NAMALWA (cell line): ENCODE measurements at regions not wholly inside any gene's neighbourhood (a gene's known extent, or its start where the extent isn't known, plus 50 kb on each side); places are given as distances from the start of the nearest gene placed in this dataset.
"Not testable (repeated sequence)": the region's sequence is repeated elsewhere in the genome, so short reads cannot be mapped to it uniquely, and the experiment has no call there.

Experiments
- DNase-seq: peaks from one replicate; pipeline ENCODE4 v3.0.0-alpha.2; 2015; ENCODE audit warnings: low spot score

DNA sequence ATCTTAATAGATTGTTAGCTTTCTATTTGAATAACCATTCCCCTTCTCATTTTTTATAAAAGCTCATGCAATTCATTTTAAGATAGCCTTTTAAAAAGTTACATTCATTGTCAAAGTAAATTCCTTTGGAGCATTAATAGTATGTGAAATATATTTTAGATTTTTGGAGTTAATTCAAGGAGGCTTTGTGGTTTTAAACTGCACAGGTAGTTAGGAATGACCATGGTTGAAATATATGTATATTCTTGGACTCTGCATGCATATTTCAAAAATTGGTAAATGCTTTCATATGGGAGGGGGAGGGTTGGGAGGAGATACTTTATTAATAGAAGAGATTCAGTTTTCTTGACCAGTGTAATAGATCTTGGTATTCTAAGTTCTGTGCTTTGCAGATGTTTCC, 244.4 kb upstream of the C2CD4B start:
- no peak for DNase-seq

GRCh38 chr15:62412686-62413085, 247.6 kb upstream of the C2CD4B start:
- DNase-seq, result no peak

GRCh38 chr15:62413153-62413552, 248.1 kb upstream of the C2CD4B start:
- no peak for DNase-seq

- DNase-seq, result no peak
Measured at GRCh38 chr15:62413786-62414185, 248.7 kb upstream of the C2CD4B start.

- DNase-seq, result no peak
Measured at GRCh38 chr15:62415498-62415897, 250.4 kb upstream of the C2CD4B start.

DNA sequence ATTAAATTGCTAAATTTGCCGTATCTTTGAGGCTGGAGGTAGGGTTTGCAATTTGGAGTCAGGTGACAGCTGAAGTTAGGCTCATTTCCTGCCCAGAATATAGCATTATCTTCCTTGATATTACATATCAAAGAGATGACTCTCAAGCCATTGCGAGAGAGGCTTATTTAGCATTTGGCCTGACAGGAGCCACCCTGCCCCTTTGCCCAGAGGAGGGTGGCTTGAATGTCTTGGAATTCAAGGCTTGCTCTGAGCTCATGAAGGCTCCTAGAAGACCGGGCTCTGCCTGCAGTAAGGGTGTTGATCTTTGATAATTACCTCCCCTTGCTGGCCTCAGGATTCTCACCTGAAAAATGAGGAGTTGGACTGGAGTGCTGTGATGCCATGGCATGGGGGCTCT, 251.4 kb upstream of the C2CD4B start:
- no peak for DNase-seq

DNA sequence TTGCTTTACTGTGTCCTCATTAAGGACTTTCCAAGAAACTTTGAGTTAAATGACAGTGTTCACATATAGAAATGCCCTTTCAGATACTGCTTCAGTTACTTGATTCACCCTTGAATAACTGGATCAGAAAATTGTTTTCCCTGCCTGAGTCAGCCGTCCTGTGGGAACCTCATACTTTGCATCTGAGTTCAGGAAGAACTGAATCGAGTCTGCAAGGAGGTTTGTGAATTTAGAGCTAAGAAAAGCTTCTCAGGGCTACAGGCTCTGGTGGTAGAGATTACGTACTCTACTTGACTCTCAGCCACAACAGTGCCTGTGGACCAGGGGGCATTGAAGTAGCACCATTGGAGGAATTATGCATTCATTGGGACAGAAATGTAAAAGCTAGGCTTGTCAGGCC, 252.4 kb upstream of the C2CD4B start:
- DNase-seq, result no peak

DNA sequence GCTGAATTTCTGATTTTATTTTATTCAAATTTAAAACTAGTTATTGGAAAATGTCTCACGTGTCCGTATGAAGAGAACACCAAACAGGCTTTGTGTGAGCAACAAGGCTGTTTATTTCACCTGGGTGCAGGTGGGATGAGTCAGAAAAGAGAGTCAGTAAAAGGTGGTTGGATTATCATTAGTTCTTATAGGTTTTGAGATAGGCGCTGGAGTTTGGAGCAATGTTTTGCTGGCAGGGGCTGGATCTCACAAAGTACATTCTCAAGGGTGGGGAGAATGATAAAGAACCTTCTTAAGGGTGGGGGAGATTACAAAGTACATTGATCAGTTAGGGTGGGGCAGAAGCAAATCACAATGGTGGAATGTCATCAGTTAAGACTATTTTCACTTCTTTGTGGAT, 253.4 kb upstream of the C2CD4B start:
- DNase-seq, result not testable (repeated sequence)

DNA sequence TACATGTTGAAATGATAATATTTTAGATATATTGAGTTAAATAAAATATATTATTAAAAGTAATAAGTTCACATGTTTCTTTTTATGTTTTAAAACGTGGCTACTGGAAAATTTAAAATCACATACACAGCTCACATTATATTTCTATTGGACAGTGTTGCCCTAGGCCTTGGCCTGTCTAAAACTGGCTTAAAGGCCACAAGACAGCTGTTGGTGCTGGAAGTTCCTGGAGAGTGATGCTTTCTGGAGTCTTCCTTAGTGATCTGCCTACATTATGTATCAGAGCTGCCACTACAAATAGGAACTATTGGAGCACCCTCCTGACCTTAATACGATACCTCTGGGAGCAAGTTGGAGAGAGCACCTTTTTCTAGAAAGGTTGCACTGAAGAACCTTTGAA, 254.1 kb upstream of the C2CD4B start:
- DNase-seq, result no peak

DNA sequence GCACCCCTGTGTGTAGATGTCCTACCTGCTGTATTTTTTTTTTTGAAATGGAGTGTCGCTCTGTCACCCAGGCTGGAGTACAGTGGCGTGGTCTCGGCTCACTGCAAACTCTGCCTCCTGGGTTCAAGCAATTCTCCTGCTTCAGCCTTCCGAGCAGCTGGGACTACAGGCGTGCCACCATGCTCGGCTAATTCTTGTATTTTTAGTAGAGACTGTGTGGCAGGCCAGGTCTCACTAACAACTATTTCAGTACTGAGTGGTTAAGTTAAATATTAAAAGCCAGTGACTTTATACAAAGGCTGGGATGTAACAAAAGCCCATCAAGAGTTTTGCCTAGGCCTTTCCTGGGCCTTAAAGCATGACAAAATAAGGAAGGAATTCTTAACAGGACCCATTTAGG, 255.3 kb upstream of the C2CD4B start:
- DNase-seq, result not testable (repeated sequence)

DNA sequence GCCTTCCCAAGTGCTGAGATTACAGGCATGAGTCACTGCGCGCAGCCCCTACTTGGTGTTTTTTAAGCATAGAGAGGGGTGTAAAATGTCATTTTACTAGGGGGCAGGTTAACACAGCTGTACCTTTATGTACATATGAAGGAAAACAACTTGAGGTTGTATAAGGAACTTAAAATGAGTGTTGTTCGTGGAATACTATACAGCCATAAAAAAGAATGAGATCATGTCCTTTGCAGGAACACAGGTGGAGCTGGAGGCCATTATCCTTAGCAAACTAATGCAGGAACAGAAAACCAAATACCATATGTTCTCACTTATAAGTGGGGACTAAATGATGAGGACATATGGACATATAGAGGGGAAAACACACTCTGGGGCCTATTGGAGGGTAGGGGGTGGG, 256.2 kb upstream of the C2CD4B start:
- DNase-seq, result no peak

DNA sequence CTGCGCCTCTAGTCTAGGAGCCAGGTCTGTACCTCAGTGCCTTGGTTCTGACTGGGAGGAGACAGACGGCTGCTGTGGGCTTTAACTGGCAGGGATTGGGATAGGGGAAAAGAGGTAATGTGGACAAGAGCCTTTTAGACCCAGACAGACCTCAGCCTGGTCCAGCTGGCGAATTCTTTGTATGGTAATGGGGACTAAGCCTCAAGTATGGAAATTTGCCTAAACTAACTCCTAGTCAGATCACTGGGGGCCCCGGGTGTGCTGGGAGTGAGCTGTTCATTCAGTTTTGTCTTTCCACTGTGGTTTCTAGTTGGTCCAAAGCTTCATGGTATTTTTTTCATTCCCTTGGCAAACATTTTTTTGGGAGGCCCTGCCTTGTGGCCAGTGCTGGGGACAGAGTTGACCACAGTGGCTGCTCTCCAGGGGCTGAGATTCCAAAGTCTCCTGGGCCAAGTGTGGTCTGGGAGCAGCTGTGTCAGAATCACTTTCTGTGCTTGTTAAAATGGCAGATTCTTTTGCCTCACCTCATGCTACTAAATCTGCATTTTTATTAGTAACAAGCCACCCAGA, 261.4 kb upstream of the C2CD4B start:
- no peak for DNase-seq

- no peak for DNase-seq
Measured at GRCh38 chr15:62428259-62428658, 263.2 kb upstream of the C2CD4B start.

GRCh38 chr15:62428851-62429598, 263.9 kb upstream of the C2CD4B start:
- no peak for DNase-seq

GRCh38 chr15:62430056-62430455, 265.0 kb upstream of the C2CD4B start:
- no peak for DNase-seq

DNA sequence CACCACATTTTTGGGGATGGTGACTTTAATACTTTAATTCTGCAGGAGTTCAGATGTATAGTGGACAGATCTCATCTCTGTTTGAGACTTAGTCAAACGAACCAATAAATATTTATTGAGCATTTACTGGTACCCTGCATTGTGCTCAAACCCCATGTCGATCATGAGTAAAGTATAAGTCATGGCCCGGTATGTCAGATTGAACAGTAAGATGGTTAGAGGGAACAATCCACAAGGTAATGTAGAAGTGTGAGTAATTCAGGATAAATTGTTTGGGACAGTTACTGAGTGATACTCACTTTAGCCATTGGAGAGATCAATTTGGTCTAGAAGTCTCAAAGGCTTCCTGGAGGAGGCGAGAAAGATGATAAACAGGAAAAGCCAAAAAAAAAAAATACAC, 265.5 kb upstream of the C2CD4B start:
- DNase-seq, result no peak

- DNase-seq, result no peak
Measured at GRCh38 chr15:62431008-62431797, 266.1 kb upstream of the C2CD4B start.

GRCh38 chr15:62431817-62432216, 266.7 kb upstream of the C2CD4B start:
- no peak for DNase-seq

- no peak for DNase-seq
Measured at GRCh38 chr15:62432702-62433398, 267.8 kb upstream of the C2CD4B start.

DNA sequence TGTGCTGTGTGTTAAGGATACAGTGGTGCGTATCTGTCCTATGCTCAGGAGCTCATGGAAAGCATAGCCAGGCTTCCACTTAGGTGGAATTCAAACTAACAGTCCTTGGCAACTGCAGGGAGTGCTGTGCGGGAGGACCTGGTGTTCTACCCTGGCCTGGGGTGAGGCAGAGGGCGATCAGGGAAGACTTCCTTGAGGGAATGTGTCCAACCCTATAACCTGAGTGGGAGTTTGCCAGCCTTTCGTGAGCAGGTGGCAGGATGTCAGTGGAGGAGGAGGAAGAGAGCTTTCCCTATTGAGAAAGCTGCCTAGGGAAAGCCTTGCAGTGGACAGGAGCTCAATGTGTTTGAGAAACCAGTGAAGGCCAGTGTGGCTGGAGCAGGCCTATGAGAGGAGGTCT, 271.1 kb upstream of the C2CD4B start:
- no peak for DNase-seq

DNA sequence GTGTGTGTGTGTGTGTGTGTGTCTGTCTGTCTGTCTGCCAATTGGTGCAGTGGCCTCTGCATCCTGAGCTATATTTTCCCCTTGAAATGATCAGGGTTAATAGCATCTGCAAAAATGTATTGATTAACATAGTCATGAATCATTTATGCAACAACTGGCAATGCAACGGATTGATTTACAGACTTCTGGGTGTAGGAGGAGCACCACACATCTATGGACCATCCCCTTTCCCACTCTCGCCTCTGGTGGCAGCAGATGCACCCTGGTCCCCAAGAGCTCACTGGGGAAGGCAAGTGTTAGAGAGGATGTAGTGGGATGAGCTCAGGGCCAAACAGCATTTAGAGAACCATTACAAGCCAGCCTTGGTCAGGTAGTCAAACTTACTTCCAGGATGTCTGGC, 272.7 kb upstream of the C2CD4B start:
- no peak for DNase-seq

- no peak for DNase-seq
Measured at GRCh38 chr15:62439543-62440016, 274.5 kb upstream of the C2CD4B start.
